Right ventricle myocardium inferior (tissue), 1 donor: ENCODE measurements at regions not wholly inside any gene's neighbourhood (a gene's known extent, or its start where the extent isn't known, plus 50 kb on each side); places are given as distances from the start of the nearest gene placed in this dataset.
"Not testable (repeated sequence)": the region's sequence is repeated elsewhere in the genome, so short reads cannot be mapped to it uniquely, and the experiment has no call there.

Source experiments
- ATAC-seq: fragments of 200-7000 bp; cut with Tn5 transposase; one replicate; pipeline ENCODE4 v1.9.1; 2020; ENCODE audit warnings: mild to moderate bottlenecking, moderate library complexity
- DNase-seq: peaks from one replicate; pipeline ENCODE4 v3.0.0; 2021; ENCODE audit errors: missing footprints
- intact Hi-C: fragments of 100-400 bp; cut with DNase I; formaldehyde crosslinking; loops from one replicate; pipeline ENCODE4 v1.11.0; 2022
- donor health status: DM: no; HTN: yes; CAD: no; lungs with severe emphysema.

DNA sequence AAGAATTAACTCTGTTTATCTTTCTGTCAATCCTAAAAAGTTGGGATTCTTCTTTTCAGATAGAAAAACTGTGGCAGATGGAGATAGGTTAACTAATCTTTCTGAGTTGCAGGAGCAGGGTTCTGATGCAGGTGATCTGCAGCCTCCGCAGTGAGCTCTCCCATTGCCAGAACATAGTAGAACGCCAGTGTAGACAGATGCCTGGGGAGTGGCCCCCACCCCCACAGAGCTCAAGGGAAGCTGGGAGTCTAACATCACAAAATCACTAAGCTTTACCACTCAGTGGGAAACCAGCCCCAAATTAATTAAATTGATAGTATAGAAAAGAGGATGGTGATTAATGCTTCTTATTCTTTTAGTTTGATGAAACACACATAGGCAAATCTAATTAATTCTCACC, 295.0 kb upstream of the ATP10A start:
- intact Hi-C loops: no loop called here
- DNase-seq: no peak
- ATAC-seq: no peak

DNA sequence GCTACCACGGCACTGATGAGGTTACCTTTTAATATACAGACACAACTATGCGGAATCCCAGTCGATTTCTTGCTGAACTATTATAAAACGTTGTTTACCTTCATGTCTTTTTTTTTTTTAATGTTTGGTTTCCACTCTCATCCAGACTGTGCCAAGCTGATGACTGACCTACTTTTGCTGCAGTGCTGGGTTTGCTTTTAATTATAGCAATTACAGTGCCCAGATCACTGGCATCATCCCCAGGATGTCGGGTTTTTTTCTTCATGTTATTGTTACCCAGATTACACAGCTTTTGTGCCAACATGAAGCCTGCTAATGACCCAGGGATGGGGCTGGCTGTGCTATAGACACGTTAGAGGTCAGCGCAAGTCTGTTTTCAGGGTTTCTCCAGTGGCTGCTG, 294.0 kb upstream of the ATP10A start:
- intact Hi-C loops: no loop called here
- no peak for DNase-seq
- ATAC-seq: peak; percentile 72

DNA sequence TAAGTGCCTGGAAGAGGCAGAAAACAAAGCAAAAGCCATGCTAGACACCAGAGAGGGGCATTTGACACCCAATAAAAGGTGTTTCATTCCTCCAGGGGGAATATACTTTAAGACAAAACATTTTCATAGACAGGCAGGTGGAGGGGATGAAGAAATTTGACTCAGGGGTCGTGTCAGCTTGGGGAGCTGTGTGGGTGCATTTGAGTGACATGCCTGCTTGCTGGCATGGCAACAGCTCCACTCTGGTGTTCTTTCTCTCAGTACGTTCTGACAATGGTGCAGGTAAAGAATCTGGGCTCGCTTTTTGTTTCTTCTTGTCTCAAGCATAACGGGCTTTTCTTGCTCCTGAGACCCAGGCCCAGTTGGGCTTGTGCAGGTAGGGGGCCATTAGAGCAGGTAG, 292.9 kb upstream of the ATP10A start:
- ATAC-seq (no peak), DNase-seq (no peak)
- intact Hi-C loops: no loop called here

- no peak for DNase-seq
- intact Hi-C loops: no loop called here
- no peak for ATAC-seq
These were observed 285.2 kb upstream of the ATP10A start for GRCh38 chr15:26148156-26148860.

DNA sequence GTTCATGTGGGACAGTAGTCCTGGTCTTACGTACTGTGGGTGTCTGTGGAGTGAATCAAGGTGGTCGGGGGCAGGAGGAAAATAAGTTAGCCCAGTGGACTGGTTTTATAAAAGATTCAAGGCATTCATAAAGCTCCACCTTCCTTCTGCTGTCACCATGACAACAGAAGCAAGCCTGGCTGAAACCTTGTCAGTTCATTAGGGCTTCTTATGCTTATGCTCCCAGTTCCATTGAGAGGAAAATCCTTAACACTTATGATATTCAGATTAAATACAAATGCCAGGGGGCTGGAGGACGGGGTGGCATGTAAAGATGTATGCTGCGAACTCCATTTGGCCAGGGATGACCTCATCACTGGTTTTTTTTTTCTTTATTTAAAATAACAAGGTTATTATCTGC, 283.1 kb upstream of the ATP10A start:
- intact Hi-C loops: no loop called here
- no peak for ATAC-seq
- DNase-seq: no peak

- intact Hi-C loops: no loop called here
- no peak for ATAC-seq
- DNase-seq: no peak
These were observed 282.7 kb upstream of the ATP10A start for GRCh38 chr15:26145796-26146195.

DNA sequence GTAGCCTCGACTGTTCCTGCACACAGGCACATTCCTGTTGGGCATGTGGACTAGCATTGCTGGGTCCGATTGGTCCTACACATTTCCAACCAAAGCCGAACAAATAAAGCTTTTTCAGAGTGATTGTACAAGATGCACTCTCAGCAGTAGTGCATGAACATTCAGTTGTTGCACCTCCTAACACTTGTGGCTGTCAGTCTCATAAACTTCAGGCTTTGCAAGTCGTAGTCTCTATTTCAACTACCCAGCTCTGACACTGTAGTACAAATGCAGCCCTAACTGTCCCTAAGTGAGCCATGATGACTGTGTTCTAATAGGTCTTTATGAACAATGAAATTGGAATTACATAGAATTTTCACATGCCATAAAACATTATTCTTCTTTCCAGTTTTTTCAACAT, 281.7 kb upstream of the ATP10A start:
- ATAC-seq: no peak
- intact Hi-C loops: no loop called here
- DNase-seq: no peak

- DNase-seq (no peak), ATAC-seq (no peak)
- intact Hi-C loops: no loop called here
These were observed 280.1 kb upstream of the ATP10A start for GRCh38 chr15:26143221-26143620.

GRCh38 chr15:26134812-26135211, 271.7 kb upstream of the ATP10A start:
- no peak for ATAC-seq
- DNase-seq: no peak
- intact Hi-C loops: no loop called here

GRCh38 chr15:26134152-26134551, 271.0 kb upstream of the ATP10A start:
- DNase-seq (no peak), ATAC-seq (no peak)
- intact Hi-C loops: no loop called here

GRCh38 chr15:26132811-26133210, 269.7 kb upstream of the ATP10A start:
- DNase-seq (no peak), ATAC-seq (no peak)
- intact Hi-C loops: no loop called here

DNA sequence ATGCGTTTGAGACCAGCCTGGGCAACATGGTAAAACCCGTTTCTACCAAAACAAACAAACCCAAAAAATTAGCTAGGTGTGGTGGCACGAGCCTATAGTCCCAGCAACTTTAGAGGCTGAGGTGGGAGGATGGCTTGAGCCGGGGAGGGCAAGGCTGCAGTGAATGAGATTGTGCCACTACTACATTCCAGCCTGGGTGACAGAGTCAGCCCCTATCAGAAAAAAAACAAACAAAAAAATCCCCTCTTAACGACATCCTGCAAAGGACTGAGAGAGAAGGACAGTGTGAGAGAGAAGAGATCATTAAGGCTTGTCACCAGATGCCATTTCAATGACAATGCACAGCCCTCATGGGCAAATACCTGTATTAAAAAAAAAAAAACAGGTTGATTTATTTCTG, 266.7 kb upstream of the ATP10A start:
- ATAC-seq (no peak), DNase-seq (no peak)
- intact Hi-C loops: no loop called here

DNA sequence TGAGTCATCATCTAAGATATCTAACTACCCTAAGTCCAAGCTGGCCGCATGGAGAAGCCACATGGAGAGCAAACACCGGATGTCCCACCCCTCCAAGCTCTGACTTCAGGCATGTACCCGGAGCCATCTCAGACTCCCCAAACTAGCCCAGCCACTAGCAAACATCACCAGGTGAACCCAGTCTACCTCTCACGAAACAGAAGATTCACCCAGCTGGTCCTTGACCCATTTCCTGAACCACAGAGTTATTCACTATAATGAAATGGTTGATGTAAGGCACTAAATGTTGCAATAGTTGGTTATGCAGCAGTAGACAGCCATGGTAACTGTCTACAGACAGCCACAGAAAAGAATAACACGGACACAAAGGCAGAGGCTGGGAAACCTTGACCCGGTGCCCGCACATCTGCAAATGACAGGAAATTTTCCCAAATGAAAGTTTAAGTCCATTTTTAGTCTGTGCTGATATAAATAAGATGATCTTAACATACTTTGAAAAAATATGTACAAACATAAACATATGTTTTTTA, 265.5 kb upstream of the ATP10A start:
- no peak for DNase-seq
- ATAC-seq: no peak
- intact Hi-C loops: no loop called here

- no peak for DNase-seq
- ATAC-seq: no peak
- intact Hi-C loops: no loop called here
These were observed 263.8 kb upstream of the ATP10A start for GRCh38 chr15:26126819-26127387.

DNA sequence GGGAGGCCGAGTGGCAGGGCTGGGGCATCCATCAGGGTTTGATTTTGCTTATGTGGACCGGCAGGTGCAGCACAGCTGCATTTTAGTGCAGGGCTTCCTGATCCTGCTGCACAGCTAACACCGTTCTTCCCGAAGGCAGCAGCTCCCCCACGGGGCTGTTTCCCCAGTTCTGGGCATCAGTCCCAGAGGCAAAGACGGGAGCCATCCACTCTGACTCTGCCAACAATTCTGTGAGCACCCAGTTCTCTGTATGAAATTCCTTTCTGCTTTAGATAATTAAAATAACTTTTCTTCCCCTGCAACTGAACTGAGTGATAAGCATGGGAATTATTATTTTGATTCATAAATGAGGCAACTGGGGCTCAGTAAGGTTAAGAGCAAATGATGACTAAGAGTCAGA, 262.9 kb upstream of the ATP10A start:
- no peak for DNase-seq
- intact Hi-C loops: no loop called here
- ATAC-seq: peak; percentile 80

- ATAC-seq (no peak), DNase-seq (no peak)
- intact Hi-C loops: no loop called here
These were observed 262.5 kb upstream of the ATP10A start for GRCh38 chr15:26125664-26126063.

DNA sequence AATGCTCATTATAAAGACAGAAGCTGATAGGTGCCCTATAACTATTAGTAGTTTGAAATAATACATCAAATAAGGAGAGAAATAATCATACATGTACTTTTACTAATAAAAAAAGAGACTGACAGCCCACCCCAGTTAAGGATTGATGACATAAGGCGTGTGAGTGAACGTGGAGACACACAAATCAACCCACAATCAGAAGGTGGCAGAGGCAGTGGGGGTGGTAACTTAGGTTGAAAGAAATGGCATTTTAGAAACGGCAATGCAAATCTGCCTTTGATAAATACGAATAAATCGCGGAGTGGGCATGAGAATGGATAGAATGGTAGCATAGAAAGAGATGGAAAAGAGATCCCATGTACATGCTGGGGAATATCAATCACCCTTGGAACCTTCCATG, 256.2 kb upstream of the ATP10A start:
- DNase-seq: no peak
- no peak for ATAC-seq
- intact Hi-C loops: no loop called here

DNA sequence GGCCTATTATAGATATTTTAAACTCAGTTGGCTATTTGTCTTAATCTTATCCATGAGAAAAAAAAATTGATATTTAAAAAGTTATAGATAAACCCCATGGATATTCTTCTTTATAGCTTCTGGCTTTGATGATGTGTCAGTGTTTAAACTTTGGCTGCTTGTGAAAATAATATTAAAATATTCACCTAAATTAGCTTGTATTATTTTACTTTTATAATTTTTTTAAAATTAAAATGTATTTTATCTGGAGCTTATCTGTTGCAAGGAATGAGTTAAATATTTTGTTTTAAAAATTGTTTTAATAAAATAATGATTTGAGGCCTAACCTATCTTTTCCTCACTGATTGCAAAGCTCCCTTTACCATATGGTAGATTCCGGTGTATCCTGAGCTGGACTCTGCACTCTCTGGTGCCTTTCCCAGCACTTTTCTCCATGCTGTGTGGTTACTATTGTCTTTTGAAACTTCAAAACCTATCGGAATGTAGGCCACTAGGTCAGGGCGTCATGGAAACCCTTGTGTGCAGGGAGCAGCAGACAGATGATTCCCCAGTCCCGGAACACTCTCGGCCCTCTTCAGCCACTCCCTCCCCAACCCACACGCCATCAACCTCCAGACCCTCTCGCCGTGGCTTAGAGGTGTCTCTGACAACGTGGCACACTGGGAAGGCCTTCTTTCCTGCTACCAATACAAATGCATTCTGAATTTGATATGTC, 252.3 kb upstream of the ATP10A start:
- no peak for DNase-seq
- ATAC-seq: no peak
- intact Hi-C loops: no loop called here

GRCh38 chr15:26114128-26114527, 251.0 kb upstream of the ATP10A start:
- intact Hi-C loops, ATAC-seq, DNase-seq: not testable (repeated sequence)

GRCh38 chr15:26113296-26113695, 250.2 kb upstream of the ATP10A start:
- ATAC-seq (no peak), DNase-seq (no peak)
- intact Hi-C loops: no loop called here
